GM21528 (cell line): ENCODE measurements at regions not wholly inside any gene's neighbourhood (a gene's known extent, or its start where the extent isn't known, plus 50 kb on each side); places are given as distances from the start of the nearest gene placed in this dataset.

Experiments
- ATAC-seq: cut with Tn5 transposase; IDR thresholded peaks from one replicate; pipeline ENCODE4 v1.9.1; 2021; ENCODE audit warnings: mild to moderate bottlenecking, moderate library complexity; ENCODE audit not compliant: unreplicated experiment, low FRiP score

DNA sequence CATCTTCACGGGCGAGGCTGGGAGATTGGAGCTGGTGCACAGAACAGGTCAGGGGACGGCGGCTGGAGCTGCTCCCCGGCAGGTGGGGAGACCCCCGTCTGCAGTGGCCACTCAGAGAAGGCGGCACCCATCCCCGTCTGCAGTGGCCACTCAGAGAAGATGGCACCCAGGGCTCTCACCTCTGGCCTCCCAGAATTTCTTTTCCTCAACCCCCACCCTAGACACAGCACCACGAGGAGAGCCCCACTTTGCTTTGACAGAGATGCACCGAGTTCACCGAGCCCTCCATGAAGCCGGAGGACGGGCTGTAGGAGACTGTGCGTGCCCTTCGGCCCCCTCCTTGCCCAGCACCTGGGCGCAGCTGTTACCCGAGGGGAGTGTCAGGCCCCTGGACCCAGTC lies 201.6 kb upstream of the SALL3 start:
- ATAC-seq = no peak

DNA sequence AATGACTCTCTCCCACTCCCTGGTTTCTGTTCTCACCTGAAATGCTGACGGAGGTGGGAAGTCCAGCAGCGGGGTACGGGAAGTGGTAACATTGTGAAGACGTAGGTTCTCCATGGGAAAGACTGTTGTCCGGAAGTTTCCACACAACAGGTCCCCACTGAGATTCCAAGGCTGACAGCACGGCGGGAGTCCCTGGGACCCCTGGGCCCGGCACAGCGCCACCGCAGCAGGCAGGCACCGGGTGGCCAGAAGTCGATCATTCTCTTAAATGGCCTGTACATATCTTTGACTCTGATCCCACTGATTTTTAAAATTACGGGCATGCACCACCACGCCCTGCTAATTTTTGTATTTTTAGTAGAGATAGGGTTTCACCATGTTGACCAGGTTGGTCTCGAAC lies 201.0 kb upstream of the SALL3 start:
- no peak for ATAC-seq

DNA sequence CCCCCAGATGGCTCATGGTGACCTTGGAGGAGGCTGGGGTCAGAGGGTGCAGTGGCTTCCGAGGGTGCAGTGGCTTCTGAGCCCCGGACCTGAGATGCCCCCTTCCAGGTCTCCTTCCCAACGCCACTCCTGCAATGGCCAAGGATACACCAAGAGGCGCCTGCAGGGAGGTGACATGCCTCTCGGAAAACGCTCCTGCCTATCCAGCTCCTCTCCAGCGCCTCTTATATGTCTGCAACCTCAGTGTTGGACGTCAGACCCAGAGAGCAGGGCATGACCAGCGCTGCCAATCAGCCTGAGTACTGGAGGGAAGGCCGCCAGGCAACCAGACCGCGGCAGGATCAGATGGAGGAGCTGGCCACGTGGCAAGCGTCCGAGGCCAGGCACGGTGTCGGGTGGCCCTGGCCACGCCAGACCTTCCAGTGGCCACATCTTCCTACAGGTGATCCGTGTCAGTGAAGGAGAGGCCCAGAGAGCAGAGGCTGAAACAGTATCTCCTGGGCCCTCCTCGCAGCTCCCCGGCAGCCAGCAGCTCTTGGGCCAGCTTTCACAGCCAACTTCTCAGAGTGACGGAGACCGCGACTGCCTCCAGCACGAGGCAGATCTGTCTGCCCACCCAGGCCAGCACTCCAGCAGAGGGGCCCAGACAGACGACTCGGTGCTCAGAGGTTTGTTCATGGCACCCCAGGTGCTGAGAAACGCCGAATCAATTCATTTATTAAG lies 199.5 kb upstream of the SALL3 start:
- no peak for ATAC-seq

DNA sequence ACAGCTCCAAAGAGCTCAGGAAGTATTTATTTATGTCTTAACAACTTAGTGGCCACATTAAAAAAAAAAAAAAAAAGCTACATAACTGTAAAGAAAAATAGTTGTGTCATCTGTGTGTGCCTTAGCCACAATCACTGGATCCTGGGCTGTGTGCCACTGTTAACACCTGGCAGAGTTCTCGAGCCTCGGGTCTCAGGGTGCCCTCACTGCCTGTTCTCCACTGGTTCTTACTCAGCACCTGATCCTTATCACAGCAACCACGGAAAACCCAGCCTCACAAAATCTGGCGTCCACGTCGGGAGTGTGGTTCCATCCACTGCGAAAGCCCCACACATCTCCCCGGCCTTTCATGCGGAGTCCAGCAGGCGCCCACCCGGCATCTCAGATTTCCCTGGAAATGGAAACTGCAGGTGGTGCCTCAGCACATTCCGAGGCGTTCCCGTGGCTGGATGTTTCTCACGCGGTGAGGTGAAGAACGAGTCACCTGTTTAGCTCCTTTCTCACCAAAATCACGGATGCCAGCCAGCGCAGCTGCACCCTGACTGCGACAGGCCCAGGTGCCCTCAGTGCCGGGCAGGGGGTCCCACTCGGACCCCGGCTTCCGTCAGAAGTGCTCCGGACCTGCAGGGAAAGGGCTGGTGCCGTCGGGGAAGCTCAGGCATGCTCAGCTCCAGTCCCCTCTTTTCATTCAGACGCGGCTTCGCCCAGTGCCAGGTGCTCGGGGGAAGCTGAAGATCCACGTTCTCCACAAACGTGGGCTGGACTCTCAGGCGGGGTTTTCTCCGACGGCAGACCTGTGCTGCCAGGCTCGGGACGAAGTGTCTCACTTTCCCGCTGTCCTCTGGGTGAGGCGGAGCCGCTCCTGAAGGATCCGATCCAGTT lies 198.7 kb upstream of the SALL3 start:
- ATAC-seq = no peak

DNA sequence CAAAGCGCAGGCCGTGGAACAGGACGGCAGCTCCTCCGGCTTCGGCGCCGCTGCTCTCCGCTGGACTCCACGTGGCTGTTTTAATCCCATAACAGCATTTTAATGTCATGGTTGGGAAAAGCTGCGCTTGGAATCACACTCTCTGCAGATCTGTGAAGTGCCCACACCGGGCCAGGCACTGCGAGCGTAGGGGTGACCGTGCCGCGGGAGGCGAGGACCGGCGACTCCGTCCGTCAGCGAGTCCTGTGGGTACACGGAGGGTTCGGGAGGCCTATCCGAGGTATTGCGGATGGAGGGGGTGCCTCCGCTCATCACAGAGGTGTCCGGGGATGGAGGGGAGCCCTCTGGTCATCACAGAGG lies 198.0 kb upstream of the SALL3 start:
- ATAC-seq = no peak

DNA sequence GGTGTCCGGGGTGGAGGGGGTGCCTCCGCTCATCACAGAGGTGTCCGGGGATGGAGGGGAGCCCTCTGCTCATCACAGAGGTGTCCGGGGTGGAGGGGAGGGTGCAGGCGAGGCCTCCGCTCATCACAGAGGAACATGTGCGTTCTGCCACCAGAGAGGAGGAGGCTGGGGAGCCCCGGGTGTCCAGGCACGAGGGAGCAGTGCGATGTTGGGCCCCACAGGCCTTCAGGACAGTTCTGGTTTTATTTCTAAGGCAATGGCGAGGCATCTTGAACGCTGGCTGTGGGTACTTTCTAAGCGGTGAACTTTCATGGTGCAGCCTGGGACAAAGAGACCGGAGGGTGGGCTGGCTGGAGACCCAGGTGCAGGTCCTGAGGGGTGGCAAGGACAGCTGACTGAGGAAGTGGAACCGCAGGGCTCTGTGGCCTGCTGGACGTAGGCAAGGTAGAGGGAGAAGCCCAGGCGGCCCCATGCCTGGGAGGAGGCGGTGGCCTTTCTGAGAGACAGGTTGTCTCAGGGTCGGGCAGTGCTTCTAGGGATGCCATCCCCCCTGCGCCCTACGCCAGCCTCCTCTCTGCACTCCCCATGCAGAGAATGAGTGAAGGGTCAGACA lies 196.6 kb upstream of the SALL3 start:
- no peak for ATAC-seq

DNA sequence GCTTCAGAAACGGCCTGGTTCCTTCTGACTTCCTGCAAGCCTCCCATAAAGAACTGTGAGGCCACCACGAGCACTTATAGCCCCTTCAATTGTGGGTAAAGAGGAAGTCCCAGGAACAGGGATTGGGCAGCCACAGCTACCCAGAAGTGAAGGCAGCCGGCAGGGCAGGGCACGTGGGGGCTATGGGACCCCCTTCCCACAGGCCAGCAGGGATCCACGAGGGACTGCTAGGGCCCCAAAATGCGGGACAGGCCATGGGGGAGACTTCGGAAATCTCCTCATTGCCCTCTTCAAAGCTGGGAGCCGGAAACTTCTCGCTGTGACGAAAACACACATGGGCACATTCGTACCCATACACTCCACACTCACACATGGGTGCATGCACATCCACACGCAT lies 196.1 kb upstream of the SALL3 start:
- no peak for ATAC-seq

DNA sequence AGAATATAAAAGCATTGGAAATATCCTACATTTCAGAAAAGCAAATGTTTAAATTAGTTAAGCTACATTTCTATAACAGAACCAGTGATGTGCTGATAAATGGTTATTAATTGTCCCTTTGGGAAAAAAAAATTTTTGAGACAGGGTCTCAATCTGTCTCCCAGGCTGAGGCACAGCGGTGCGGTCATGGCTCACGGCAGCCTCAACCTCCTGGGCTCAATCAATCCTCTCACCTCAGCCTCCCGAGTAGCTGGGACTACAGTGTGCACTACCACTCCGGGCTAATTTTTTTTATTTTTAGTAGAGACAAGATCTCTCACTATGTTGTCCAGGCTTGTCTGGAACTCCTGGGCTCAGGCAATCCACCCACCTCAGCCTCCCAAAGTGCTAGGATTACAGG lies 194.8 kb upstream of the SALL3 start:
- ATAC-seq = no peak

DNA sequence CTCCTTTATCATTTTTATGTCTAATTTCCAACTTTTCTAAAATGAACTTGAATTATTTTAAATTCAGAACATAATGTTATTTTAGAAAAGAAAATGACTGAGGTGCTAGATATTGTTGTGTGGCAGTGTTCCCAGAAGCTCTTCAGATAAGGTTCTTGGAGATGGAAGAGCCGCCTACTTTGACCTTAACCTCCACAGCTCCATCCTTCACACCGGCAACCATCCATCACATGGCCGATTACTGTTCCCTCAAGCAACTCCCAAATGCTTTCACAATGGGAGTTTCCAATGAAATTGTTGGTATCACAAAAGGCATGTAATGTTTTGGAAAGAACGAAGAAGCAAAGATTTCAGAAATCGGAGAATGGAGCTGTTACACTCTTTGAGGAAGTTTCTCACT lies 193.9 kb upstream of the SALL3 start:
- ATAC-seq = no peak

DNA sequence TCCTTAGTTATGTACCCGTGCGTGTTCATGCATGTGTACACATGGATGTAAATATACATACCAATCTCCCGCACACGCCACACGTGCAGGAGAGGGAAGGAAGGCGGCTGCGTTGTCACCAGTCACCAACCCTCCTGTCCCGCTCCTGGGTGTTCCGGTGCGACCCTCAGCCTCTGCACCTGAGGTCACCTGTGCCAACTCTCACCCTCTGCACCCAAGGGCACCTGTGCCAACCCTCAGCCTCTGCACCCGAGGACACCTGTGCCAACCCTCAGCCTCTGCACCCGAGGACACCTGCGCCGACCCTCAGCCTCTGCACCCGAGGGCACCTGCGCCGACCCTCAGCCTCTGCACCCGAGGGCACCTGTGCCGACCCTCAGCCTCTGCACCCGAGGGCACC lies 192.8 kb upstream of the SALL3 start:
- no peak for ATAC-seq

DNA sequence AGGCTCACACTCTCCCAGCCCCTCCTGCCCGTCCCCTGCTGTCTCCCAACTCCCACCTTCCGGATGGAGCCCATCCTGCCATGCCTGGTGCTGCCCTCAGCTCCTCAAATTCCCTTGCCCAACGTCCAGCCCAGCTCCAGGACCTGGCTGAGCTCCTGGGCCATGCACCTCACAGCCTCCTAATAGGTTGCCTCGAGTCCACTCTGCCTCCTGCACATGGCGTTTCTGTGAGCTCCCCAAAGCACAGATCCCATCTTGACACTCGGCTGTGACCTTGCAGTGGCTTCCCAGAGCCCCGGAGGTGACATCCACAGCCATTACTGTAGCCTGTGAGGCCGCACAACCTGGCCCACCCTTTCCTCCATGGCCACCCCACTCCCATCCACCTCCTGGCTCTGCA lies 191.9 kb upstream of the SALL3 start:
- no peak for ATAC-seq

DNA sequence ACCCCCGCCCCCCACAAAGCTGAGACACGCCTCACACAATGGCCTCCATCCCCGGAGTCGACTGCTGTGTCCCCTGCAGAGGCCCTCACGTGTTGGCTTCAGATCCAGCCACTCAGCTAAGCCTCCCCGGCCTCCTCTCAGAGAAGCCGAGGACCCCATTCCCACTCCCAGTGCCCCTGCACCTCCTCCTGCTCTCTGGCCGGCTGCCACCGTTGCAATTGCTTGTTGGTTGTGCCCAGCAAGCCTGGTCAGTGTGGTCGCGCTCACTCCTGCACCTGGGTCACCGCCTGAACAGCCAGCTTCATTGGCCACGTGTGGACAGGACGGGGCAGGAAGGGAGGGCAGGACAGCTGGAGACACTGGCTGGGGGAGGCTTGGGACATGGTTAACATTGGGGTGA lies 191.5 kb upstream of the SALL3 start:
- no peak for ATAC-seq

DNA sequence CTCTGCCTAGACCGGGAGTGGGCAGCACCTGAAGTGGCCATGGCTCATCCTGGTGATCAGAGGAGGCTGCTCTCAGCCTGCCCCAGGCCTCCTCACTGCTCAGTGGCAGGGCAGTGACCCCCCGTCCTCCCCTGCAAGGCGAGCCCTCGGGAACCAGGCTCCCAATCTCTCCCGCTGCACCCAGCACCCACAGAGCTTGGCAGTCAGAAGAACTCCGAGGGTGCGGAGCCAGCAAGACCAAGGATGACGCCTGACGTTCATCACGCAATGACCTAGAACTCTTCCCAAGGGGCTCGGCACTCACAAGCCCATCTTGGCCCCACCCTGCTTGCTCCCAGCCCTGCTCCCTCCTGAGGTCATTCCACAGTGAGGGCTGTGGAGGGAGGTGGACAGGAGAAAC lies 189.8 kb upstream of the SALL3 start:
- no peak for ATAC-seq

DNA sequence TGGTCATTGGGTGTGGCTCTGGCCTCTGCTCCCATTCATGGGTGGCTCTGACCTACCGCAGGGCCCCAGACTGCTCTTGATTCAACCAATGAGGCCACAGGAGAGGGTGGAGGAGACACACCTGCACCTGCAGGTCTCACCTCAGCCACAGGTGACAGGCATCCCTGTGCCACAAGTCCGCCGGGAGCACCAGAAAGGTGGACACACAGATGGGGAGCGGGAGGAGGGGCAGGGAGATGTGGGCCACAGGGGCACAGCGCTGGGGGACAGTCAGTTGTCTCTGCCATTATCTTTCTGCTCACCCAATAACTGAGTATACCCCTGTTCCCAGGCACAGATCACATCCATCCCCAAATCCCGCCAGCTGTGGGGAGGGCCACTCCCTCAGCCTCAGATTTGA lies 189.1 kb upstream of the SALL3 start:
- ATAC-seq = no peak

DNA sequence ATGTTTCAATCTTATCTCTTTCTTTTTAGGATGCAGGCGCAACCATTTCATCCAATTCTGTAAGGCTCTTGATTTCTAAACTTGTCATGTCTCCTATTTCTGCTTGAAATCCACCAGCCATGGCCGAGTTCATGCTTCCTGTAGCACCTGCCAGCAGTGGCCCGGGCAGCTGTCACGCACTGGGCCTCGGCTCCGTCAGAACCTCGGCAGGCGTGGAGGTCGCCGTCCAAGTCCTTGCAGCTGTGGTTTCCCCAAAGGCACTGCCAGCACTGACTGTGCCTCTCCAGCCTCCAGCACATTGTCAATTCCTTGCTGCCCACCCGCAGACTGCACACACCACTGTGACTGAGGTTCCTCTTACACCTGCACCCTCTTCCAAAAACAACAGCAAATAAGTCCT lies 188.7 kb upstream of the SALL3 start:
- ATAC-seq = no peak

DNA sequence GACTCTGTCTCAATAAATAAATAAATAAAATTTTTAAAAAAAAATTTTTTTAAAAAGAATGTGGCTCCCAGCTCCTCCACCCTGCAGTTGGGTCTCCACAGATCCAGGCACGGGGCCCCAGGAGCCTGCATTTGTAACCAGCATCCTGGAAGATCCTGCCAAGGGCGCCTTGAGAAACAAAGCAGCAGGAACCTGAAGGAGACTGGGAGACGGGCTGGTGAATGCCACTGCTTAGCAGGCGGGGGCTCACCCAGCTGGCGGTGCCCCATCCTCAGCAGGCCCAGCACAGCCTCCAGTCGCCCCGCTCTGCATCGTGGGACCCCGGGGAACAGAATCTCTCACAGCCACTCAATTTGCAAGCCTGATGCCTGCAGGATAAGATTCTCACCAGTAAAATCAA lies 187.5 kb upstream of the SALL3 start:
- no peak for ATAC-seq

DNA sequence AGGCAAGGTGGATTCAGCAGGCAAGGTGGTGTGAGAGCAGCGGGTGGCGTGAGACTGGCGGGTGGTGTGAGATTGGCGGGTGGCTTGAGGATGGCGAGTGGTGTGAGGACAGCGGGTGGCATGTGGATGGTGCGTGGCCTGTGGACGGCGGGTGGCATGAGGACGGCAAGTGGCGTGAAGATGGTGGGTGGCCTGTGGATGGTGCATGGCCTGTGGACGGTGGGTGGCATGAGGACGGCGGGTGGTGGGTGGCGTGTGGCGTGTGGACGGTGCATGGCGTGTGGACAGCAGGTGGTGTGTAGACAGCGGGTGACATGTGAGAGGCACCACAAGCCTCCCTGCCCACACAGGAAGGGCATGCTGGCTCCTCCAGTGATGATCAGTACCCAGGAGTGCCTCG lies 186.9 kb upstream of the SALL3 start:
- ATAC-seq = no peak

DNA sequence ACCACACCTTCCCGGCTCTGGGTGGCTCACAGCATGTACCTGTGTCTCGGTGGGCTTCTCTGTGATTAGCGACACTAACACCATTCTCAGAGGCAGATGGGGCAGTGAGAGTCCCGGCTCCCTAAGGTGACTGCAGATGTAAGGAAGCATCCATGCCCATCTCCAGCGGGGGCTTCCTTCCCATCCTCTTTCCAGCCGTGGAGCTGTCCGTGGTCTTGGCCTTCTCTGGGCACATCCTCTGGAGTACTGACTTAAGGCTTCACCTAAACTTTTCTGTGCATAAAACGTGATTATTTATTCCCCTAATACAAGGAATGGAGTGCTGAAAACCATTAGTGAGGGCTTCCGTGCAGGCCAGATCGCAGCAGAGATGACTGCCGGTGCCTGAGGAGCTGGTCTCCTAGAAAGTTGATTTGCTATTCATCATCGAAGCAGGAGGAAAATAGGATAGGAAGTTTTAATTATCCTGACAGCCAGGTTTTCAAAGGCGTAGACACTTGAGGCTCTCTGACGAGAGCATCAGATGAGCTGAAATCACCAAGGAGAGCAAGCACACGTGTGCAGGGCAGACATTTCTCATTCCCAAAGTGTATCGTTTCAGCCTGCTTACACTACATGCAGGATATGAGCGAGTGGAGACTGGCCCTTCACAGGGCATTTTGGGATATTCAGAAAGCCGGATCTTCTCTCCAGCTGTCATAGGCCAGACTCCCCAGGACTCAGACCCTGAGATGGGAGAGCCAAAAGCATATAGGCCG lies 186.1 kb upstream of the SALL3 start:
- ATAC-seq = no peak

DNA sequence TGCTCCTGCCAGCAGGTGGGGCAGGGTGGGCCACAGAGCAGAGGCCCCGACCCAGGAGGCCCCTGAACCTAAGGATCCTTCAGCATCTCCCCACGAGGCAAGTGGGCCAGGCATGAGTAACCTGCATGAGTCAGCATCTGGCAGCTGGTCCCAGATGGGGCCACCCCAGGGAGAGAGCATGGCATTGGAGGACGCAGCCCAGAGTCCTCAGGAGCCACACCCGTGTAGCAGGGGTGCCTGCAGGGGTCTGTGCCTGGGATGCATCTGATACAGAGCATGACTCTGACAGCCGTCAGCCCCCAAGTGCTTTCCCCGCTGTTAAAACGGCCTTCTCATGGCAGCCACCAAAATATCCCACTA lies 185.6 kb upstream of the SALL3 start:
- no peak for ATAC-seq

DNA sequence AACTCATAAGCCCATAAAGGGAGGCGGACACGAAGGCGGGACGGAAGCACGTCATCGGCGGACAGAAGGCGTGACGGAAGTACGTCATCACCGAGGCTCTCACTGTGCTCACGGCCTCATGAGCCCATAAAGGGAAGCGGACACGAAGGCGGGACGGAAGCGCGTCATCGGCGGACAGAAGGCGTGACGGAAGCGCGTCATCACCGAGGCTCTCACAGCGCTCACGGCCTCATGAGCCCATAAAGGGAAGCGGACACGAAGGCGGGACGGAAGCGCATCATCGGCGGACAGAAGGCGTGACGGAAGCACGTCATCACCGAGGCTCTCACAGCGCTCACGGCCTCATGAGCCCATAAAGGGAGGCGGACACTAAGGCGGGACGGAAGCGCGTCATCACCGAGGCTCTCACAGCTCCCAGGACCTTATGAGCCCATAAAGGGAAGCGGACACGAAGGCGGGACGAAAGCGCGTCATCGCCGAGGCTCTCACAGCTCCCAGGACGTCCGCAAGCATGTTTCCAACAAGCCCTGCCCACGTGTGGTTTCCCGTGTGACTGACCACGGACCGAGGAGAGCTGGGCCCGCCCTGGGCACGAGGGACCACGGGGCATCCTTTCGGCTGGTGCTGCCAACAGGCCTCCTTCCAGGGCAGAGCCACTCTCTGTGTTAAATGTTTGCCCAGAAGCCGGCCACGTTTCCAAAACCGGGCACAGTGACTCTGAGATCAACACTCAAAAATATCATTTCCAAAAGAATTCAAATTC lies 182.7 kb upstream of the SALL3 start:
- ATAC-seq = no peak
